ENCODE measurements at regions not wholly inside any gene's neighbourhood (a gene's known extent, or its start where the extent isn't known, plus 50 kb on each side); places are given as distances from the start of the nearest gene placed in this dataset.

GRCh38 chr16:13797718-13798117 is 122.2 kb upstream of the ERCC4 start:
- TF ChIP-seq CTCF (IDR thresholded peaks at IDR 0.05) (no peak), POLR2A (IDR thresholded peaks at IDR 0.05) (no peak)
- intact Hi-C loops (cut with DNase I), result no loop called here
- no peaks in the 10 kb centered on the region for H3K27me3 ChIP-seq
- H3K9me3 ChIP-seq, result no peaks in the 10 kb centered on the region
- no peak for DNase-seq
- H3K4me1 ChIP-seq, result peaks cover 0 to 20% (median 0%) of the 10 kb centered on the region in 3 donors
- H3K36me3 ChIP-seq, result no peaks in the 10 kb centered on the region
- H3K27ac ChIP-seq, result no peak overlapping the region
- no peak overlapping the region for H3K4me3 ChIP-seq

GRCh38 chr16:13798211-13798610 is 121.7 kb upstream of the ERCC4 start:
- H3K4me3 ChIP-seq, result no peak overlapping the region
- H3K4me1 ChIP-seq, result peaks cover 0 to 20% (median 0%) of the 10 kb centered on the region in 3 donors
- no peaks in the 10 kb centered on the region for H3K27me3 ChIP-seq
- TF ChIP-seq CTCF (IDR thresholded peaks at IDR 0.05) (no peak), POLR2A (IDR thresholded peaks at IDR 0.05) (no peak)
- no peaks in the 10 kb centered on the region for H3K9me3 ChIP-seq
- 46 to 47% methylated on average over 2 of the region's 2 CpGs for WGBS, 2 donors
- H3K27ac ChIP-seq, result no peak overlapping the region
- no peaks in the 10 kb centered on the region for H3K36me3 ChIP-seq
- no peak for DNase-seq
- intact Hi-C loops (cut with DNase I), result no loop called here

GRCh38 chr16:13803974-13804373 is 116.0 kb upstream of the ERCC4 start:
- Histone ChIP-seq H3K27ac (no peak overlapping the region), H3K4me3 (no peak overlapping the region), H3K27me3 (peaks cover 0 to 4% (median 0%) of the 10 kb centered on the region in 4 donors), H3K36me3 (no peaks in the 10 kb centered on the region), H3K4me1 (no peaks in the 10 kb centered on the region), H3K9me3 (no peaks in the 10 kb centered on the region)
- intact Hi-C loops (cut with DNase I), result no loop called here
- WGBS, 2 donors, result 81 to 91% methylated on average over 3 of the region's 3 CpGs
- TF ChIP-seq CTCF (IDR thresholded peaks at IDR 0.05) (no peak), POLR2A (IDR thresholded peaks at IDR 0.05) (no peak)
- no peak for DNase-seq

GRCh38 chr16:13805951-13806350 is 114.0 kb upstream of the ERCC4 start:
- no peaks in the 10 kb centered on the region for H3K9me3 ChIP-seq
- 85 to 88% methylated on average over 4 of the region's 4 CpGs for WGBS, 2 donors
- intact Hi-C loops (cut with DNase I), result no loop called here

GRCh38 chr16:13806671-13807070 is 113.3 kb upstream of the ERCC4 start:
- H3K27ac ChIP-seq, result no peak overlapping the region
- no peaks in the 10 kb centered on the region for H3K36me3 ChIP-seq
- WGBS, 2 donors, result 81 to 83% methylated on average over 3 to 4 of the region's 5 CpGs
- peaks cover 0 to 4% (median 0%) of the 10 kb centered on the region in 4 donors for H3K27me3 ChIP-seq
- intact Hi-C loops (cut with DNase I), result no loop called here
- TF ChIP-seq CTCF (IDR thresholded peaks at IDR 0.05) (no peak), POLR2A (IDR thresholded peaks at IDR 0.05) (no peak)
- no peaks in the 10 kb centered on the region for H3K4me1 ChIP-seq
- no peak overlapping the region for H3K4me3 ChIP-seq
- no peak for DNase-seq
- H3K9me3 ChIP-seq, result no peaks in the 10 kb centered on the region

More at GRCh38 chr16:13805951-13806350, 114.0 kb upstream of the ERCC4 start:
- Histone ChIP-seq H3K27ac (no peak overlapping the region), H3K4me3 (no peak overlapping the region), H3K27me3 (peaks cover 0 to 4% (median 0%) of the 10 kb centered on the region in 4 donors), H3K36me3 (no peaks in the 10 kb centered on the region), H3K4me1 (no peaks in the 10 kb centered on the region)
- DNase-seq, result no peak
- TF ChIP-seq POLR2A (IDR thresholded peaks at IDR 0.05) (no peak), CTCF (IDR thresholded peaks at IDR 0.05) (no peak)
